ENCODE measurements at regions not wholly inside any gene's neighbourhood (a gene's known extent, or its start where the extent isn't known, plus 50 kb on each side); places are given as distances from the start of the nearest gene placed in this dataset.
"Not testable (repeated sequence)": the region's sequence is repeated elsewhere in the genome, so short reads cannot be mapped to it uniquely, and the experiment has no call there.

DNA sequence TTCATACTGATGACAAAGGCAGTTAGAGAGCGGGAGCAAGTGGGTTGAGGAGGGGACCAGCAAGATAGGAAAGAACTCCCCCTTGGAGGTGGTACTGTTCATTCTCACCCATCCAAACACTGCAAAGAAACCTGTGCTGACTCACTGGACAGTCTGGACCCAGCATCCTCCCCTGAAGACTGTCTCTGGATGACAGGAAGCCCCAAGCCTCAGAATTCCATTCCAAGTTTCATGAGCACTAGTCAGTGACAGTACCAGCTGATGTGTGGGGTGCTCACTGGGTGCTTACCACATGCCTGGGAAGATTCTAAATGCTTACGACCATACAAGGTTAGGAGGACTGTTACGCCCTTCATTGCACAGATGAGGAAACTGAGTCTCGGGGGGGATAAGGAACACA, 160.9 kb downstream of the IGLL1 start:
- ATAC-seq (ENCODE audit: insufficient read depth, low read depth) (no peak), DNase-seq (no peak)
- Histone ChIP-seq H3K4me3 (ENCODE audit: low read depth in 1 of 2, low read length in 2 of 2) (no peak overlapping the region), H3K79me2 (ENCODE audit: insufficient read depth, low read length) (no peaks in the 10 kb centered on the region), H3K36me3 (ENCODE audit: insufficient read depth, low read length) (no peaks in the 10 kb centered on the region), H3K4me1 (ENCODE audit: insufficient read depth, low read length) (no peaks in the 10 kb centered on the region), H3K9ac (ENCODE audit: low read depth, low read length) (no peak overlapping the region), H3K27ac (ENCODE audit: low read length) (no peak overlapping the region), H4K20me1 (ENCODE audit: insufficient read depth, low read length) (no peaks in the 10 kb centered on the region), H3K9me3 (ENCODE audit: insufficient read depth, low read length, severe bottlenecking) (no peaks in the 10 kb centered on the region), H3K4me2 (ENCODE audit: insufficient read depth, low read length) (no peak overlapping the region), H3K27me3 (ENCODE audit: insufficient read depth, low read length, poor library complexity) (no peaks in the 10 kb centered on the region), H2AFZ (ENCODE audit: low read depth, low read length) (no peak overlapping the region)
- no peak for TF ChIP-seq EZH2 (IDR thresholded peaks at IDR 0.05; ENCODE audit: borderline replicate concordance, low read depth, low read length, severe bottlenecking)
- TF ChIP-seq, protein P1, sequence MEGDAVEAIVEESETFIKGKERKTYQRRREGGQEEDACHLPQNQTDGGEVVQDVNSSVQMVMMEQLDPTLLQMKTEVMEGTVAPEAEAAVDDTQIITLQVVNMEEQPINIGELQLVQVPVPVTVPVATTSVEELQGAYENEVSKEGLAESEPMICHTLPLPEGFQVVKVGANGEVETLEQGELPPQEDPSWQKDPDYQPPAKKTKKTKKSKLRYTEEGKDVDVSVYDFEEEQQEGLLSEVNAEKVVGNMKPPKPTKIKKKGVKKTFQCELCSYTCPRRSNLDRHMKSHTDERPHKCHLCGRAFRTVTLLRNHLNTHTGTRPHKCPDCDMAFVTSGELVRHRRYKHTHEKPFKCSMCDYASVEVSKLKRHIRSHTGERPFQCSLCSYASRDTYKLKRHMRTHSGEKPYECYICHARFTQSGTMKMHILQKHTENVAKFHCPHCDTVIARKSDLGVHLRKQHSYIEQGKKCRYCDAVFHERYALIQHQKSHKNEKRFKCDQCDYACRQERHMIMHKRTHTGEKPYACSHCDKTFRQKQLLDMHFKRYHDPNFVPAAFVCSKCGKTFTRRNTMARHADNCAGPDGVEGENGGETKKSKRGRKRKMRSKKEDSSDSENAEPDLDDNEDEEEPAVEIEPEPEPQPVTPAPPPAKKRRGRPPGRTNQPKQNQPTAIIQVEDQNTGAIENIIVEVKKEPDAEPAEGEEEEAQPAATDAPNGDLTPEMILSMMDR (IDR thresholded peaks at IDR 0.05; ENCODE audit: borderline replicate concordance, extremely low read depth, low read length, poor library complexity, severe bottlenecking), result no peak

DNA sequence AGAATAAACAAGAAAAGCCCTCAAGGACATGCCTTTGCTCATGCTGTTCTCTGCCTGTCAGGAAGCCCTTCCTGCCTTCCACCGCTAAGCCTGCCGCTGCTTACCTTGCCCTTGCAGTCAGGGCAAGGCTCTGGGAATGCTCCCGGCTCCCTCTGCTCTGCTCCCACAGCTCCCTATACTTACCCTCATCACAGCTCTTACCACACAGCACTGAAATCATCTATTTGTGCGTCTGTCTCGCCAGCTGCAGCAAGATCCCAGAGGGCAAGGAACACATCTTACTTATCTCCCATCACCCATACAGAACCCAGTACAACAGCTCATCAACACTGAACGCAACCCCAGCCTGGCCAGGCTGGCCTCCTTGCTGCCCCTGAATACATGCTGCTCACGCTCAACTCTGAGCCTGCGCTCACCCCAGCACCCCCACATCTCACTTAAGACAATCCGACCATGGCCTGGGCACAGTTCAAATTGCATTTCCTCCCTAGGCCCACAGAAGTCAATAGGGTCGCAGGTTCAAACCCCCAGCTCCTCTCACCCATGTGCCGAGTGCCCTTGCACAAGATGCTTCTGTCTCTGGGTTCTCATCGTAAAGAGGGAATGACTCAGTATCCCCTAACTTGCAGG, 161.8 kb downstream of the IGLL1 start:
- no peaks in the 10 kb centered on the region for H3K27me3 ChIP-seq (ENCODE audit: insufficient read depth, low read length, poor library complexity)
- no peaks in the 10 kb centered on the region for H3K79me2 ChIP-seq (ENCODE audit: insufficient read depth, low read length)
- H3K36me3 ChIP-seq (ENCODE audit: insufficient read depth, low read length), result no peaks in the 10 kb centered on the region
- H3K9me3 ChIP-seq (ENCODE audit: insufficient read depth, low read length, severe bottlenecking), result no peaks in the 10 kb centered on the region
- ATAC-seq (ENCODE audit: insufficient read depth, low read depth) (no peak), DNase-seq (no peak)
- H3K9ac ChIP-seq (ENCODE audit: low read depth, low read length), result no peak overlapping the region
- TF ChIP-seq, protein P1 (IDR thresholded peaks at IDR 0.05; ENCODE audit: borderline replicate concordance, extremely low read depth, low read length, poor library complexity, severe bottlenecking), result no peak
- no peak for TF ChIP-seq EZH2 (IDR thresholded peaks at IDR 0.05; ENCODE audit: borderline replicate concordance, low read depth, low read length, severe bottlenecking)
- H3K4me3 ChIP-seq (ENCODE audit: low read depth in 1 of 2, low read length in 2 of 2), result no peak overlapping the region
- 0 out of 2 replicates have a peak, but pooled peaks cover 3% of the 10 kb centered on the region for H3K4me1 ChIP-seq (ENCODE audit: insufficient read depth, low read length)
- no peaks in the 10 kb centered on the region for H4K20me1 ChIP-seq (ENCODE audit: insufficient read depth, low read length)
- no peak overlapping the region for H2AFZ ChIP-seq (ENCODE audit: low read depth, low read length)
- no peak overlapping the region for H3K4me2 ChIP-seq (ENCODE audit: insufficient read depth, low read length)
- no peak overlapping the region for H3K27ac ChIP-seq (ENCODE audit: low read length)

DNA sequence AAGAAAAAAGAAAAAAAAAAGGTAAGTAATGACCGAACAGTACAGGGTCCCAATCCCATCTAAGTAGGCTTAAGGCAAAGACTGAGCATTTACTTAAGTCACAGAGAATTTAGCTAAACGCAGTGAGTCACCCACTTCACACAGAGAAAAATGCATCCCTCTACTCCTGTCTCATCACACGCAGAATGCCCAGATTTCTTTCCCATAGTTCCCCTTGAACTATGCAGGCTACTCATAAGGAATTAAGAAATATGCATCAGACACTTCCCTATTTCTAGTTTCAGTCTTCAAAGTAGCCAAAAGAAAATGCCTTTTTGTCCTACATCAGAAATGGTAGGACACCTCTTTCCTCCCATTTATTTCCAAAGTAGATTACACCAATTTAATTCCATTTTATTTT, 162.8 kb downstream of the IGLL1 start:
- not testable (repeated sequence) for H3K9ac ChIP-seq (ENCODE audit: low read depth, low read length); H3K4me2 ChIP-seq (ENCODE audit: insufficient read depth, low read length); H3K36me3 ChIP-seq (ENCODE audit: insufficient read depth, low read length); H3K9me3 ChIP-seq (ENCODE audit: insufficient read depth, low read length, severe bottlenecking); H3K27me3 ChIP-seq (ENCODE audit: insufficient read depth, low read length, poor library complexity); H3K79me2 ChIP-seq (ENCODE audit: insufficient read depth, low read length); DNase-seq; H4K20me1 ChIP-seq (ENCODE audit: insufficient read depth, low read length); H3K27ac ChIP-seq (ENCODE audit: low read length); H3K4me3 ChIP-seq (ENCODE audit: low read depth in 1 of 2, low read length in 2 of 2); H2AFZ ChIP-seq (ENCODE audit: low read depth, low read length); ATAC-seq (ENCODE audit: insufficient read depth, low read depth)
- H3K4me1 ChIP-seq (ENCODE audit: insufficient read depth, low read length), result peaks cover 11% of the 10 kb centered on the region

DNA sequence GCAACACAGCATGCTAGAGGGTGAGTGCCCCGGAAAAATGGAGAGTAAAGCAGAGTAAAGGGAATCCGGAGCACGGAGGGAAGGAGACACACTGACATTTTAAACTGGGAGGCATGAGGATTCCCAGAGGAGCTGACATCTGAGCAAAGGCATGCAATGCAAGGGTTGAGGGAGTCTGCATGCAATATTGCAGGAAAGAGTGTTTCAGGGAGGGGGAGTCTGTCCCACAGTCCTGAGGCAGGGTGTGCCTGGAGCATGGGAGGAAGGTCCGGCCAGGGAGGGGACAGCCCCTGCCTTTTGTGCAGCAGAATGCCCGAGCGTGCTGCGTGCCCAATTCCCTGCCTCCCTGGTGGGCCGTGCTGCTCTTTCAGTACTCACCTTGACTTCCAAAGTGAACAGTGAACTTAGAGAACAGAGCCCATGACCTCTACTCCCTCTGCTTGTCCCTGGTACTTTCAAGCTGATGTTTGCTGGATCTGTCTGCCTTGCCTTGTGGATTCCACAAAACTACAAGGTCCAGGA, 163.9 kb downstream of the IGLL1 start:
- not testable (repeated sequence) for H3K9ac ChIP-seq (ENCODE audit: low read depth, low read length); H2AFZ ChIP-seq (ENCODE audit: low read depth, low read length); H4K20me1 ChIP-seq (ENCODE audit: insufficient read depth, low read length); H3K4me3 ChIP-seq (ENCODE audit: low read depth in 1 of 2, low read length in 2 of 2); H3K27ac ChIP-seq (ENCODE audit: low read length); H3K4me2 ChIP-seq (ENCODE audit: insufficient read depth, low read length); H3K9me3 ChIP-seq (ENCODE audit: insufficient read depth, low read length, severe bottlenecking); DNase-seq; H3K27me3 ChIP-seq (ENCODE audit: insufficient read depth, low read length, poor library complexity); ATAC-seq (ENCODE audit: insufficient read depth, low read depth); H3K36me3 ChIP-seq (ENCODE audit: insufficient read depth, low read length); H3K79me2 ChIP-seq (ENCODE audit: insufficient read depth, low read length)
- H3K4me1 ChIP-seq (ENCODE audit: insufficient read depth, low read length), result peaks cover 22% of the 10 kb centered on the region

All from DND-41 (cell line).